ENCODE measurements at regions not wholly inside any gene's neighbourhood (a gene's known extent, or its start where the extent isn't known, plus 50 kb on each side); places are given as distances from the start of the nearest gene placed in this dataset.
A peak's percentile ranks its signal among the peaks of the same experiment; 100 is the strongest.
"Not testable (repeated sequence)": the region's sequence is repeated elsewhere in the genome, so short reads cannot be mapped to it uniquely, and the experiment has no call there.

- no peak for DNase-seq
- no peaks in the 10 kb centered on the region for H3K36me3 ChIP-seq
- peaks cover 4% of the 10 kb centered on the region for H3K9me3 ChIP-seq (replicated peaks)
- intact Hi-C loops (cut with micrococcal nuclease), result no loop called here
- no peak for TF ChIP-seq CTCF (IDR thresholded peaks at IDR 0.05; ENCODE audit: borderline replicate concordance)
- H3K4me1 ChIP-seq, result peaks cover 6% of the 10 kb centered on the region
- H3K27ac ChIP-seq (replicated peaks), result no peak overlapping the region
- no peaks in the 10 kb centered on the region for H3K27me3 ChIP-seq (ENCODE audit: low read depth)
- H3K4me3 ChIP-seq, result no peak overlapping the region
These were observed 65.1 kb upstream of the PIP4K2A start for GRCh38 chr10:22779331-22780019.

GRCh38 chr10:22774102-22774501 is 59.7 kb upstream of the PIP4K2A start:
- Histone ChIP-seq H3K4me1 (no peaks in the 10 kb centered on the region), H3K9me3 (replicated peaks) (peaks cover 12% of the 10 kb centered on the region), H3K27ac (replicated peaks) (no peak overlapping the region), H3K36me3 (no peaks in the 10 kb centered on the region), H3K27me3 (ENCODE audit: low read depth) (no peaks in the 10 kb centered on the region), H3K4me3 (no peak overlapping the region)
- intact Hi-C loops (cut with micrococcal nuclease), result no loop called here
- TF ChIP-seq CTCF (IDR thresholded peaks at IDR 0.05; ENCODE audit: borderline replicate concordance), result no peak
- no peak for DNase-seq

GRCh38 chr10:22771631-22772030 is 57.3 kb upstream of the PIP4K2A start:
- H3K36me3 ChIP-seq; intact Hi-C loops (cut with micrococcal nuclease); H3K9me3 ChIP-seq (replicated peaks); H3K27ac ChIP-seq (replicated peaks); DNase-seq; H3K4me3 ChIP-seq; H3K4me1 ChIP-seq; H3K27me3 ChIP-seq (ENCODE audit: low read depth): not testable (repeated sequence)

GRCh38 chr10:22770270-22770669 is 55.9 kb upstream of the PIP4K2A start:
- Histone ChIP-seq H3K4me1 (peaks cover 11% of the 10 kb centered on the region), H3K27me3 (ENCODE audit: low read depth) (no peaks in the 10 kb centered on the region), H3K4me3 (no peak overlapping the region), H3K9me3 (replicated peaks) (peaks cover 8% of the 10 kb centered on the region), H3K36me3 (no peaks in the 10 kb centered on the region), H3K27ac (replicated peaks) (no peak overlapping the region)
- intact Hi-C loops (cut with micrococcal nuclease), result no loop called here
- no peak for TF ChIP-seq CTCF (IDR thresholded peaks at IDR 0.05; ENCODE audit: borderline replicate concordance)
- DNase-seq, result no peak

GRCh38 chr10:22767859-22768258 is 53.5 kb upstream of the PIP4K2A start:
- no peak for TF ChIP-seq CTCF (IDR thresholded peaks at IDR 0.05; ENCODE audit: borderline replicate concordance)
- intact Hi-C loops (cut with micrococcal nuclease), result no loop called here
- Histone ChIP-seq H3K9me3 (replicated peaks) (peaks cover 8% of the 10 kb centered on the region), H3K27me3 (ENCODE audit: low read depth) (no peaks in the 10 kb centered on the region), H3K4me3 (no peak overlapping the region), H3K36me3 (no peaks in the 10 kb centered on the region), H3K27ac (replicated peaks) (peak overlapping the region; percentile 42), H3K4me1 (peaks cover 11% of the 10 kb centered on the region)
- DNase-seq, result no peak

GRCh38 chr10:22766693-22767092 is 52.3 kb upstream of the PIP4K2A start:
- Histone ChIP-seq H3K4me3 (no peak overlapping the region), H3K4me1 (peaks cover 11% of the 10 kb centered on the region), H3K36me3 (no peaks in the 10 kb centered on the region), H3K27me3 (ENCODE audit: low read depth) (no peaks in the 10 kb centered on the region), H3K27ac (replicated peaks) (peak overlapping the region; percentile 42), H3K9me3 (replicated peaks) (peaks cover 3% of the 10 kb centered on the region)
- TF ChIP-seq CTCF (IDR thresholded peaks at IDR 0.05; ENCODE audit: borderline replicate concordance), result no peak
- DNase-seq, result no peak
- intact Hi-C loops (cut with micrococcal nuclease), result no loop called here

Measured in left ventricle myocardium inferior (tissue), 1 donor.